Stimulated activated CD4-positive, alpha-beta T cell treated with anti-CD3 and anti-CD28 coated beads, Interleukin-15, amount 100 ng/mL, for 24 hours (primary cell): ENCODE measurements at regions not wholly inside any gene's neighbourhood (a gene's known extent, or its start where the extent isn't known, plus 50 kb on each side); places are given as distances from the start of the nearest gene placed in this dataset.
"Not testable (repeated sequence)": the region's sequence is repeated elsewhere in the genome, so short reads cannot be mapped to it uniquely, and the experiment has no call there.

ENCODE experiments used
- DNase-seq: peaks from one replicate; pipeline ENCODE4 v3.0.0-alpha.2; 2020

- no peak for DNase-seq
These were observed 55.1 kb upstream of the SEC24B start for GRCh38 chr4:109378511-109378910.

GRCh38 chr4:109378076-109378475 lies 55.5 kb upstream of the SEC24B start:
- no peak for DNase-seq

- no peak for DNase-seq
These were observed 57.7 kb upstream of the SEC24B start for GRCh38 chr4:109375778-109376414.

- DNase-seq = no peak
These were observed 65.0 kb upstream of the SEC24B start for GRCh38 chr4:109368661-109369060.

GRCh38 chr4:109365939-109366338 lies 63.5 kb upstream of the COL25A1 start:
- no peak for DNase-seq

GRCh38 chr4:109365297-109365696 lies 62.8 kb upstream of the COL25A1 start:
- not testable (repeated sequence) for DNase-seq

- peak; percentile 7 for DNase-seq
These were observed 56.7 kb upstream of the COL25A1 start for GRCh38 chr4:109359040-109359646.

GRCh38 chr4:109355835-109356234 lies 53.4 kb upstream of the COL25A1 start:
- DNase-seq = no peak

- no peak for DNase-seq
These were observed 50.5 kb upstream of the COL25A1 start for GRCh38 chr4:109352941-109353340.
